Stimulated activated CD8-positive, alpha-beta memory T cell treated with anti-CD3 and anti-CD28 coated beads, Interleukin-12 subunit alpha, Interleukin-12 subunit beta, amount 100 ng/mL, for 1 hour (primary cell): ENCODE measurements at regions not wholly inside any gene's neighbourhood (a gene's known extent, or its start where the extent isn't known, plus 50 kb on each side); places are given as distances from the start of the nearest gene placed in this dataset.

ENCODE experiments used
- DNase-seq: peaks from one replicate; pipeline ENCODE4 v3.0.0-alpha.2; 2020; ENCODE audit warnings: low read depth

DNA sequence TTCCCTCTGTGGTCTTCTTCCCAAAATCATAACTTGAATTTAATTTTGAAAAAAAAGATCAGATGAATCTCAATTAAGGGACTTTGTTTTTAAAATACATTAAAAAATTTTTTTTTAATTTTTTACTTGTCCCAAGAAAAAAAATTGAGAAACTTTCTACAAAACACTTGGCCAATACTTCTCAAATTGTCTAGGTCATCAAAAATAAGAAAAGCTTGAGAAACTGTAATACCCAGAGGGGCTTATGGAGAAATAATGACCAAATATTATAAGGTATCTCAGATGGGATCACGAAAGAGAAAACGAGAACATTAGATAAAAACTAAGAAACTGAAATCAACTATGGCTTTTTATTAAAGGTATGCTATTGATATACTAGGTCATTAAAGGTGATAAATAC is 835.0 kb downstream of the GATA3 start:
- no peak for DNase-seq

DNA sequence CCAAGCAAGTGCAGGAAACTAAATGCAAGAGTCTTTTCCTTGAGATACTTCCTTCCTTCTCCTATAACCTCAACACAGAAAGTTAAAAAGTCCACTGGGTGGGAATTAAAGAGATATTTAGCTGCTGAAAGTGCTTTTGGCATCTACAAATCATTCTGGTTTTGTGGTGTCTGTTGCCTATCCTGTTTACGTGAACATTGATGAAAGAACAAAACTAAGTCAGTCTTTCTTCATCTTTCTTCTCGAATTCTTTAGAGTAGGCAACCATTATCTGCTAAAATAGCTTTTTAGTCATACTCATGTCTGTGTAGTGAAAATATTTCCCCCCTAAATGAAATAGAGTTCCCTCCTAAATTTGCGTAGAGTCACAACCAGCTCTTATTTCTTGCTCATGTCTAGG is 838.6 kb downstream of the GATA3 start:
- DNase-seq, result no peak

DNA sequence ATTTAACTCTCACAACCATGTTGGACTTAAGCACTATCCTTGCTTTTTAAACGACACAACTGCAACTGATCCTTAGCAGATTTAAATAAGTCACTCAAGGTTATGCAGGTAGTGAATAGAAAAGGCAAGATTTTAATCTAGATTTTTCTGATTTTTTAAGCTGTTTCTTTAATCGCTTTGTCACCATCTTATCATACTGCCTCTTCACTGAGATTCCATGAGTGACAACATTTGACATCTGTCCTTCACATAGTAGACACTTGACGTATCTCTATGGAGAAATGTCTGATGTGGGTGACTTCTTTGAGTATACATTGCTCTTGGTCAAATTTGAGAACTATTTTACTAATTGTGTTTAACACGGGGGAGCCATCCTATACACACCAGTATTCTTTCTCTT is 839.7 kb downstream of the GATA3 start:
- no peak for DNase-seq

DNA sequence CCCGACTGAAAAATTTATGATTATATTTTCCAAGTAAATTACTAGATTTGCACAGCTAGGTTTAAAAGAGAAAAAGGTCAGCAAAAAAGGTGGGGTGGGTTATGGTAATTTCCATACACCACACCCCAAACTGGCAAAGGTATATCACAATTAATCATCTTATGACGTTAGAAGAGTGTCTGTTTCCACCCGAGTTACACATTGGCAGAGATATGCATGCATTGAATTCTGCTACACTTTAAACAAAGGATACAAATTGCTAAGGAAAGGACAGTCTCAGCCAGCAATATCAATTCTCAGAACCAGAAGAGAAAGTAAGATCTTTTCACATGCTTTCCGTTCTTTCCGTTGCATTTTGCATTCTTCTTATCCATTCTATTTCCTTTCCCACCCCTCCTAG is 843.3 kb downstream of the GATA3 start:
- no peak for DNase-seq

DNA sequence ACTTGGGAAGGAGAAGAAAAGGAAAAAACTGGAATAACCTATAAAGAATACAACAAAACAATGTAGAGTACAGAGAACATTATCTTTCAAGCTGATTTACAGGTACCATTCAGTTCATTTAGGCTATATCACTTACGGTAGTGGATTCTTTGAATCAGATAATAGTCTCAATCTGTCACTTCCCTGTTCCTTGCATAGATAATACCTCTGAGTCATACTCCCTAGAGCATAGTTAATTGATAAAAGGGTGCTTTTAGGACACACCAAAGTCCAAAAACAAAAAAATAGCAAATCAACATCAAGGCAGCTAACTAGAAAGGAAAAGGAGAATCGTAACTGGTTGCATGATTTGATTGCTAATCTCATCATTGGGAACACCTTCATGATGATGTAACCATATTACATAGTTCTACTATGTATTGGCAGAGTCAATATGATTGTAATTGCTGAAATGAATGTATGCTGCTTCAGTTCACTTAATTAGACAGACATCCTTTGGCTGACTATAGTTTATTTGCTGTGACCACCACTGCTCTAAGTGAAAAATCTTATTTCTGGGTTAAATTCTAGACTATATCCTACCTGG is 844.4 kb downstream of the GATA3 start:
- no peak for DNase-seq

- no peak for DNase-seq
These were observed 848.4 kb downstream of the GATA3 start for GRCh38 chr10:8902926-8903325.

- no peak for DNase-seq
These were observed 853.5 kb downstream of the GATA3 start for GRCh38 chr10:8908013-8908412.

GRCh38 chr10:8910314-8910713 is 855.8 kb downstream of the GATA3 start:
- DNase-seq, result no peak

- DNase-seq, result no peak
These were observed 856.5 kb downstream of the GATA3 start for GRCh38 chr10:8911032-8911431.

DNA sequence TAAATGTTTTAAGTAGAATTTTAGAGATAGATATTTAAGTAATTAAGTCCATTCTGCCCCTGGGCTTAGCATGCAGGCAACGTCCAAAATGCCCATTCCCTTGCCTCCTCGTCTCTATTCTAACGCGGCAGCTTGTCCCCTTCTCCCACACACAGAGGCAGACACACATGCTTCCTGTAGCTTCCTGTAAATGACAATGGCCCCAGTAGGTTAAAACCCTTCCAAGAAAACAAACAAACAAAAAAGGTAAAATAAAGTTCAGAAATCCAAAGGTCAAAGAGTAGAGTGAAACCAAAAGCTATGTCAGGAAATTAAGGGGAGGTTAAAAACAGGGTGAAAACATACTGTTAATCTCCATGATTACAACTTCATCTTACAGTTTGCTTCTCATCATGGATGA is 857.6 kb downstream of the GATA3 start:
- DNase-seq, result no peak

DNA sequence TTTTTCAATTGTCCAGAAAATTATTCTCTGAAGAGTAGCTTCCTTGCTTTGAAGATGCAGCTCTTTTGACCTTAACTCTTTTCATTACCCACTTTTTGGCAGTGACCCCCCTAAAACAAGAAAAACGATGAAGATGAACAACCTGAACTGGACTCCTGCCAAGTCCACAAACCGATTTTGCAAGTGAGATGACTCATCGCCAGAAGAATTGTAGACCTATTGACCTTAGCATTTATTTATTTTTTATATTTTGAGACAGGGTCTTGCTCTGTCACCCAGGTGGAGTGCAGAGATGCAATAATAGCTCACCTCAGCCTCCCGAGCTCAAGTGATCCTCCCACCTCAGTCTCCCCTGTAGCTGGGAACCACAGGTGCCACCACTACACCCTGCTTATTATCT is 859.2 kb downstream of the GATA3 start:
- DNase-seq, result no peak

- no peak for DNase-seq
These were observed 864.8 kb downstream of the GATA3 start for GRCh38 chr10:8919280-8919679.

- no peak for DNase-seq
These were observed 867.1 kb downstream of the GATA3 start for GRCh38 chr10:8921568-8921967.

DNA sequence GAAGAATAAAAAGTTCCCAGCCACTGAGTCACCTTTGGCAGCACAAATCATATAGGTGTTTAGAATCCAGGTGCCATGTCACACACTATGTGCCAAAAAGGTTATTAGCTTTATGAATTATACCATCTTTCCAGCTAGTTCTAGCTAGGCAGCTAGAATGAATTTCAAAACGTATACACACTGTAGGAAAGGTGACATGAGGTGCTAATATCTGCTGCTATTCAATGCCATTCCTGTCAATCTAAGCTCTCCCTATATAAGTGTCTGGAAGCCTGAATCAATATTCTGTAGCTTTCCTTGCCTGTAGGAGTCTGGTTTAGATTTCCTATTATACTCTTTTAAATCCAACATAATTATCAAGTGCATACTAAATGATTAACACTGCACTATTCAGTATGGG is 868.6 kb downstream of the GATA3 start:
- no peak for DNase-seq

GRCh38 chr10:8927705-8928104 is 873.2 kb downstream of the GATA3 start:
- DNase-seq, result no peak

- no peak for DNase-seq
These were observed 892.0 kb downstream of the GATA3 start for GRCh38 chr10:8946451-8946850.

GRCh38 chr10:8950978-8951377 is 896.5 kb downstream of the GATA3 start:
- DNase-seq, result no peak

DNA sequence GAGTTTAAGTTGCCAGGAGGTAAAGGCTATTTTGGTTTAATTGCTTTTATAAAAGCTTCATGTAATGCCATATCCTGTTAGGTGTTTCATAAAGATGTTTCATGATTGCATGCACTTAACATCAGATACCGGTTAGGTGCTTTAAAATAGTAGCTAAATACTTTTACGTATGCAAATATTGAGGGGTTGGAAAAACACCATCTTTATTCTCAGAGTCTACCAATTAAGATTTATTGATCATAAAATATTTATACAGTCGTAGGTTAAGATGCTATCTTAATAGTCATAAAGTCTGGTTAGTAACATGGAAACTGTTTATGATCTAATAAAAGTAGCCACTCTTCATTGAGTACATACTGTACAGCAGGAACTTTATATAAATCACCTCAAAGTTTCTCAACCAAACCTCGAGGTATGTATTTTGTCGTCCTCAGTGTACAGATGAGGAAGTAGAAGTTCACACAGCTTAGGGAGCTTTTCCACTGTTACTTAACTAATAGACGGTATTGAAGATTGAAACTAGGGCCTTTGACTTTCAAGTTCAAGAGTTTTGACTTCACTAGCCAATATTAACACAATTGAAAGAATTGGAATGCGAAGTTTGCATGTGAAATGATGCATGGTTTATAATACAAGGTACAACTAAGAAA is 897.1 kb downstream of the GATA3 start:
- DNase-seq, result no peak

DNA sequence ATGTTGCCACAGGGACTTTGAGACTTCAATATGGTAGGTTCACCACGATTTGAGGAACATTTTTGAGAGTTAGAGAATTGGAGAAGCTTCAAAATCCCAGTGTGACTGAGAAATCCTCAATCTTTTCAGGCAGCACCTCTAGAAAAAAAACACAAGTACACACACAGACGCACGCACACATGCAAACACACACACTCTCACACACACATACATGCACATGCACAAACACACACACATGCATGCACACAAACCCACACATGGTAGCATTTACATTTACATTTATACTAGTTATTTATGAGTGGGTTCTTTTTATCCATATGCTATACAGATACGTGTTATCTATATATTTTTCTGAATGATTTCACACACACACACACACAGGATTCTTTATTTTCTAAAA is 901.9 kb downstream of the GATA3 start:
- DNase-seq, result no peak

GRCh38 chr10:8962249-8962648 is 907.8 kb downstream of the GATA3 start:
- DNase-seq, result no peak

DNA sequence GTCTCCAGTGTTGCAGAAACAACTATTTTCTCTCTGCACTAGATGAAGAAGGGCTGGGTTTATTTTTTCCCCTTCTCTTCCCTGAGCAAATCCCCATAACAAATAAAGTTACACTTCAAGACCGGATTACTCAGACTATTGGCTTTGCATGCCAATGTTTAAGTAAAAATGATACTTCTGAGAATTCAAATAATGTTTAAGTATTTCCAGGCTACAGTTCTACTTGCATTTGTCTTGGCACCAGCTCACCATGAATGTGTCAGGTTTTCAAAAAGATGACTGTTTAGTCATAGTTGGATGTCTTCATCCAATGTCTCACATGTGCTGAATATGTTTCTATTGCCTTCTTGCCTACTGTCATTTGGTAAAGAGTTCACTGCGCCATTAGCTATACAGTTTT is 912.6 kb downstream of the GATA3 start:
- DNase-seq, result no peak

DNA sequence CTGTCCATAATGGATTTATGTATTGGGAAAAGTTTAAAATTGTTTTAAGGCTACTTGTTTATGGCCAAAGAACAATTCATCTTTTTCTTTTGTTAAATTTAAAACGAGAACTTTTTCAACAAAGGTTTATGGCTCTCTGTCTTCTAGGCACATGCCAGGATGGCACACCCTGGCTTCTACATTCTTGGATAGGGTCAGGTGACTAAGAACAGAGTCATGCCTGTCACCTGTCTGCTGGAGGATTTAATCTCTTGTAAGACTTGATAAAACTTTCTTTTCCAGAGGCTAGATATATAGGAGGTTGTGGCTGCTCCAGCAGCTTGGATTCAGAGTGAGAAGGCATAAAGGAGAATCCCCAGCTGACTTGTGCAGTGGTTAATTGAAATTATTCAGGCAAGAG is 915.4 kb downstream of the GATA3 start:
- DNase-seq, result no peak

- DNase-seq, result no peak
These were observed 921.0 kb downstream of the GATA3 start for GRCh38 chr10:8975535-8975934.

- DNase-seq, result no peak
These were observed 923.6 kb downstream of the GATA3 start for GRCh38 chr10:8978100-8978499.
